ENCODE measurements at regions not wholly inside any gene's neighbourhood (a gene's known extent, or its start where the extent isn't known, plus 50 kb on each side); places are given as distances from the start of the nearest gene placed in this dataset.

GRCh38 chr21:41102281-41102680 lies 65.7 kb upstream of the BACE2 start:
- no peak for DNase-seq (ENCODE audit: low read depth in 4 of 6, low spot score in 6 of 6)
- H3K4me3 ChIP-seq (ENCODE audit: low read depth, low read length): no peak overlapping the region
- H3K27me3 ChIP-seq (ENCODE audit: control insufficient read depth, insufficient read depth, low read length): no peaks in the 10 kb centered on the region
- H3K4me1 ChIP-seq (ENCODE audit: control insufficient read depth, insufficient read depth, low read length): peaks cover 4% of the 10 kb centered on the region
- no peaks in the 10 kb centered on the region for H3K9me3 ChIP-seq (ENCODE audit: control insufficient read depth, insufficient read depth, low read length)
- H3K27ac ChIP-seq (ENCODE audit: low read depth, low read length): no peak overlapping the region
- WGBS (ENCODE audit: insufficient coverage): 46% methylated on average over 6 of the region's 6 CpGs
- H3K36me3 ChIP-seq (ENCODE audit: control insufficient read depth, insufficient read depth, low read length): no peaks in the 10 kb centered on the region

- no peak overlapping the region for H3K4me3 ChIP-seq (ENCODE audit: low read depth, low read length)
- H3K27ac ChIP-seq (ENCODE audit: low read depth, low read length): no peak overlapping the region
- no peaks in the 10 kb centered on the region for H3K9me3 ChIP-seq (ENCODE audit: control insufficient read depth, insufficient read depth, low read length)
- 91% methylated on average over 6 of the region's 11 CpGs for WGBS (ENCODE audit: insufficient coverage)
- H3K36me3 ChIP-seq (ENCODE audit: control insufficient read depth, insufficient read depth, low read length): no peaks in the 10 kb centered on the region
- H3K27me3 ChIP-seq (ENCODE audit: control insufficient read depth, insufficient read depth, low read length): no peaks in the 10 kb centered on the region
- H3K4me1 ChIP-seq (ENCODE audit: control insufficient read depth, insufficient read depth, low read length): no peaks in the 10 kb centered on the region
- DNase-seq (ENCODE audit: low read depth in 4 of 6, low spot score in 6 of 6): no peak
Measured at GRCh38 chr21:41107602-41108001, 60.4 kb upstream of the BACE2 start.

- Histone ChIP-seq H3K27me3 (ENCODE audit: control insufficient read depth, insufficient read depth, low read length) (no peaks in the 10 kb centered on the region), H3K4me1 (ENCODE audit: control insufficient read depth, insufficient read depth, low read length) (peaks cover 3% of the 10 kb centered on the region), H3K36me3 (ENCODE audit: control insufficient read depth, insufficient read depth, low read length) (no peaks in the 10 kb centered on the region), H3K9me3 (ENCODE audit: control insufficient read depth, insufficient read depth, low read length) (no peaks in the 10 kb centered on the region), H3K27ac (ENCODE audit: low read depth, low read length) (no peak overlapping the region), H3K4me3 (ENCODE audit: low read depth, low read length) (no peak overlapping the region)
- DNase-seq (ENCODE audit: low read depth in 4 of 6, low spot score in 6 of 6): peak in 2 of 6 donors; percentile 14 to 22
- WGBS (ENCODE audit: insufficient coverage): 73% methylated on average over 8 of the region's 17 CpGs
Measured at GRCh38 chr21:41108668-41109585, 59.0 kb upstream of the BACE2 start.

- Histone ChIP-seq H3K27me3 (ENCODE audit: control insufficient read depth, insufficient read depth, low read length) (no peaks in the 10 kb centered on the region), H3K9me3 (ENCODE audit: control insufficient read depth, insufficient read depth, low read length) (no peaks in the 10 kb centered on the region), H3K4me1 (ENCODE audit: control insufficient read depth, insufficient read depth, low read length) (peaks cover 3% of the 10 kb centered on the region), H3K4me3 (ENCODE audit: low read depth, low read length) (no peak overlapping the region), H3K36me3 (ENCODE audit: control insufficient read depth, insufficient read depth, low read length) (no peaks in the 10 kb centered on the region), H3K27ac (ENCODE audit: low read depth, low read length) (no peak overlapping the region)
- 89% methylated on average over 7 of the region's 8 CpGs for WGBS (ENCODE audit: insufficient coverage)
- DNase-seq (ENCODE audit: low read depth in 4 of 6, low spot score in 6 of 6): no peak
Measured at GRCh38 chr21:41110161-41110560, 57.8 kb upstream of the BACE2 start.

GRCh38 chr21:41110664-41111063 lies 57.3 kb upstream of the BACE2 start:
- Histone ChIP-seq H3K27me3 (ENCODE audit: control insufficient read depth, insufficient read depth, low read length) (no peaks in the 10 kb centered on the region), H3K36me3 (ENCODE audit: control insufficient read depth, insufficient read depth, low read length) (no peaks in the 10 kb centered on the region), H3K9me3 (ENCODE audit: control insufficient read depth, insufficient read depth, low read length) (no peaks in the 10 kb centered on the region), H3K4me3 (ENCODE audit: low read depth, low read length) (no peak overlapping the region), H3K27ac (ENCODE audit: low read depth, low read length) (no peak overlapping the region), H3K4me1 (ENCODE audit: control insufficient read depth, insufficient read depth, low read length) (peaks cover 3% of the 10 kb centered on the region)
- DNase-seq (ENCODE audit: low read depth in 4 of 6, low spot score in 6 of 6): no peak
- WGBS (ENCODE audit: insufficient coverage): 100% methylated on average over 4 of the region's 5 CpGs

- Histone ChIP-seq H3K9me3 (ENCODE audit: control insufficient read depth, insufficient read depth, low read length) (no peaks in the 10 kb centered on the region), H3K27me3 (ENCODE audit: control insufficient read depth, insufficient read depth, low read length) (no peaks in the 10 kb centered on the region), H3K4me3 (ENCODE audit: low read depth, low read length) (no peak overlapping the region), H3K36me3 (ENCODE audit: control insufficient read depth, insufficient read depth, low read length) (no peaks in the 10 kb centered on the region), H3K4me1 (ENCODE audit: control insufficient read depth, insufficient read depth, low read length) (peaks cover 3% of the 10 kb centered on the region), H3K27ac (ENCODE audit: low read depth, low read length) (no peak overlapping the region)
- WGBS (ENCODE audit: insufficient coverage): 87% methylated on average over 11 of the region's 11 CpGs
- no peak for DNase-seq (ENCODE audit: low read depth in 4 of 6, low spot score in 6 of 6)
Measured at GRCh38 chr21:41111681-41112080, 56.3 kb upstream of the BACE2 start.

- no peak overlapping the region for H3K4me3 ChIP-seq (ENCODE audit: low read depth, low read length)
Measured at GRCh38 chr21:41112740-41113692, 54.9 kb upstream of the BACE2 start.

GRCh38 chr21:41115851-41116250 lies 52.1 kb upstream of the BACE2 start:
- Histone ChIP-seq H3K27ac (ENCODE audit: low read depth, low read length) (no peak overlapping the region), H3K27me3 (ENCODE audit: control insufficient read depth, insufficient read depth, low read length) (no peaks in the 10 kb centered on the region), H3K4me1 (ENCODE audit: control insufficient read depth, insufficient read depth, low read length) (peaks cover 3% of the 10 kb centered on the region), H3K4me3 (ENCODE audit: low read depth, low read length) (no peak overlapping the region), H3K36me3 (ENCODE audit: control insufficient read depth, insufficient read depth, low read length) (no peaks in the 10 kb centered on the region), H3K9me3 (ENCODE audit: control insufficient read depth, insufficient read depth, low read length) (no peaks in the 10 kb centered on the region)
- no peak for DNase-seq (ENCODE audit: low read depth in 4 of 6, low spot score in 6 of 6)
- 47% methylated on average over 2 of the region's 4 CpGs for WGBS (ENCODE audit: insufficient coverage)

More at GRCh38 chr21:41112740-41113692, 54.9 kb upstream of the BACE2 start:
- Histone ChIP-seq H3K27ac (ENCODE audit: low read depth, low read length) (no peak overlapping the region), H3K9me3 (ENCODE audit: control insufficient read depth, insufficient read depth, low read length) (no peaks in the 10 kb centered on the region), H3K27me3 (ENCODE audit: control insufficient read depth, insufficient read depth, low read length) (no peaks in the 10 kb centered on the region), H3K4me1 (ENCODE audit: control insufficient read depth, insufficient read depth, low read length) (peaks cover 3% of the 10 kb centered on the region), H3K36me3 (ENCODE audit: control insufficient read depth, insufficient read depth, low read length) (no peaks in the 10 kb centered on the region)
- 51% methylated on average over 9 of the region's 14 CpGs for WGBS (ENCODE audit: insufficient coverage)
- peak in 4 of 6 donors; percentile 12 to 81 (median 50) for DNase-seq (ENCODE audit: low read depth in 4 of 6, low spot score in 6 of 6)

All from spinal cord (tissue), 9 donors.